H1 (cell line): ENCODE measurements at regions not wholly inside any gene's neighbourhood (a gene's known extent, or its start where the extent isn't known, plus 50 kb on each side); places are given as distances from the start of the nearest gene placed in this dataset.

Experiments
- CBX5 ChIP-seq: fragments of 300-800, 300-1000 bp; sonication (generic); IDR thresholded peaks from 2 replicates; pipeline ENCODE4 v1.7.1; 2016; ENCODE audit warnings: antibody characterized with exemption, low read length, low read depth
- CHD2 ChIP-seq: IDR thresholded peaks from 2 replicates; pipeline ENCODE4 v1.6.1; 2012; ENCODE audit warnings: low read length, improper control_type of control experiment
- CTCF ChIP-seq, 3 experiments: IDR thresholded peaks; 1 replicate in 2 of 3; 2 replicates in 1 of 3; pipeline versions ENCODE4 v1.5.1 to v1.6.1; 2011; ENCODE audit warnings: low read length in 3 of 3, mild to moderate bottlenecking in 3 of 3, inconsistent platforms in 2 of 3, low read depth in 1 of 3, moderate library complexity in 1 of 3; ENCODE audit not compliant: insufficient read depth in 1 of 3; ENCODE audit errors: control extremely low read depth in 1 of 3
- EP300 ChIP-seq, 2 experiments: IDR thresholded peaks; 1 replicate in 1 of 2; 2 replicates in 1 of 2; pipeline ENCODE4 v1.6.1; 2011 to 2012; ENCODE audit warnings: low read depth in 2 of 2, low read length in 2 of 2, mild to moderate bottlenecking in 2 of 2, borderline replicate concordance in 1 of 2, inconsistent platforms in 1 of 2, moderate library complexity in 1 of 2
- EZH2 ChIP-seq: fragments of 200-600 bp; sonication (generic); IDR thresholded peaks from 2 replicates; pipeline ENCODE4 v1.7.1; 2012; ENCODE audit warnings: low read depth, mild to moderate bottlenecking, moderate library complexity, low read length, inconsistent platforms; ENCODE audit not compliant: severe bottlenecking
- MAX ChIP-seq: IDR thresholded peaks from 2 replicates; pipeline ENCODE4 v1.6.1; 2012; ENCODE audit warnings: inconsistent platforms
- POLR2AphosphoS5 ChIP-seq: IDR thresholded peaks from 2 replicates; pipeline ENCODE4 v1.6.1; 2011; ENCODE audit warnings: low read depth, low read length
- SUZ12 ChIP-seq: fragments of 200-600 bp; sonication (generic); IDR thresholded peaks from 2 replicates; pipeline ENCODE4 v1.6.1; 2012; ENCODE audit warnings: mild to moderate bottlenecking, inconsistent platforms, low read length, moderate library complexity, mixed read lengths
- TBP ChIP-seq: IDR thresholded peaks from 2 replicates; pipeline ENCODE4 v1.6.1; 2011; ENCODE audit warnings: low read depth, low read length, improper control_type of control experiment

- TF ChIP-seq EZH2 (no peak), CTCF (IDR thresholded peaks at IDR 0.05; ENCODE audit: control extremely low read depth in 1 of 3, insufficient read depth in 1 of 3, low read depth in 1 of 3, low read length in 3 of 3) (no peak), TBP (no peak), MAX (no peak), EP300 (IDR thresholded peaks at IDR 0.05; ENCODE audit: borderline replicate concordance in 1 of 2, low read depth in 2 of 2, low read length in 2 of 2) (no peak), POLR2AphosphoS5 (no peak), CBX5 (no peak), CHD2 (no peak), SUZ12 (no peak)
Observed at GRCh38 chr6:74798302-74798701, 407.6 kb downstream of the COL12A1 start.
